ENCODE measurements at regions not wholly inside any gene's neighbourhood (a gene's known extent, or its start where the extent isn't known, plus 50 kb on each side); places are given as distances from the start of the nearest gene placed in this dataset.

GRCh38 chr3:5319454-5319853 is 131.9 kb downstream of the EDEM1 start:
- H3K4me3 ChIP-seq = no peak overlapping the region
- no peak overlapping the region for H3K27ac ChIP-seq
- no peaks in the 10 kb centered on the region for H3K9me3 ChIP-seq
- no peaks in the 10 kb centered on the region for H3K4me1 ChIP-seq
- no peaks in the 10 kb centered on the region for H3K36me3 ChIP-seq
- intact Hi-C loops (cut with DNase I; ENCODE audit: low total_unique reads) = no loop called here
- DNase-seq = no peak
- no peaks in the 10 kb centered on the region for H3K27me3 ChIP-seq
- no peak for TF ChIP-seq POLR2A (IDR thresholded peaks at IDR 0.05)
- TF ChIP-seq CTCF (IDR thresholded peaks at IDR 0.05) = no peak

- intact Hi-C loops (cut with DNase I; ENCODE audit: low total_unique reads) = no loop called here
- H3K9me3 ChIP-seq = no peaks in the 10 kb centered on the region
- H3K27ac ChIP-seq = no peak overlapping the region
- DNase-seq = no peak
- no peaks in the 10 kb centered on the region for H3K36me3 ChIP-seq
- H3K27me3 ChIP-seq = no peaks in the 10 kb centered on the region
- no peaks in the 10 kb centered on the region for H3K4me1 ChIP-seq
- TF ChIP-seq CTCF (IDR thresholded peaks at IDR 0.05) = no peak
- TF ChIP-seq POLR2A (IDR thresholded peaks at IDR 0.05) = no peak
- H3K4me3 ChIP-seq = no peak overlapping the region
Measured at GRCh38 chr3:5321666-5322340, 134.3 kb downstream of the EDEM1 start.

GRCh38 chr3:5324780-5325179 is 137.3 kb downstream of the EDEM1 start:
- Histone ChIP-seq H3K27ac (no peak overlapping the region), H3K9me3 (no peaks in the 10 kb centered on the region), H3K4me1 (no peaks in the 10 kb centered on the region), H3K36me3 (no peaks in the 10 kb centered on the region), H3K27me3 (no peaks in the 10 kb centered on the region), H3K4me3 (no peak overlapping the region)
- no peak for DNase-seq
- intact Hi-C loops (cut with DNase I; ENCODE audit: low total_unique reads) = no loop called here
- no peak for TF ChIP-seq POLR2A (IDR thresholded peaks at IDR 0.05)
- TF ChIP-seq CTCF (IDR thresholded peaks at IDR 0.05) = no peak

GRCh38 chr3:5330152-5330810 is 142.8 kb downstream of the EDEM1 start:
- Histone ChIP-seq H3K4me3 (no peak overlapping the region), H3K36me3 (no peaks in the 10 kb centered on the region), H3K27me3 (no peaks in the 10 kb centered on the region), H3K9me3 (no peaks in the 10 kb centered on the region), H3K4me1 (no peaks in the 10 kb centered on the region), H3K27ac (no peak overlapping the region)
- DNase-seq = no peak
- intact Hi-C loops (cut with DNase I; ENCODE audit: low total_unique reads) = no loop called here
- TF ChIP-seq POLR2A (IDR thresholded peaks at IDR 0.05) (no peak), CTCF (IDR thresholded peaks at IDR 0.05) (no peak)

GRCh38 chr3:5331567-5332269 is 144.2 kb downstream of the EDEM1 start:
- Histone ChIP-seq H3K9me3 (no peaks in the 10 kb centered on the region), H3K4me1 (no peaks in the 10 kb centered on the region), H3K36me3 (no peaks in the 10 kb centered on the region), H3K4me3 (no peak overlapping the region), H3K27ac (no peak overlapping the region), H3K27me3 (no peaks in the 10 kb centered on the region)
- DNase-seq = no peak
- intact Hi-C loops (cut with DNase I; ENCODE audit: low total_unique reads) = no loop called here
- TF ChIP-seq POLR2A (IDR thresholded peaks at IDR 0.05) = no peak
- TF ChIP-seq CTCF (IDR thresholded peaks at IDR 0.05) = no peak
